ENCODE measurements at regions not wholly inside any gene's neighbourhood (a gene's known extent, or its start where the extent isn't known, plus 50 kb on each side); places are given as distances from the start of the nearest gene placed in this dataset.

DNA sequence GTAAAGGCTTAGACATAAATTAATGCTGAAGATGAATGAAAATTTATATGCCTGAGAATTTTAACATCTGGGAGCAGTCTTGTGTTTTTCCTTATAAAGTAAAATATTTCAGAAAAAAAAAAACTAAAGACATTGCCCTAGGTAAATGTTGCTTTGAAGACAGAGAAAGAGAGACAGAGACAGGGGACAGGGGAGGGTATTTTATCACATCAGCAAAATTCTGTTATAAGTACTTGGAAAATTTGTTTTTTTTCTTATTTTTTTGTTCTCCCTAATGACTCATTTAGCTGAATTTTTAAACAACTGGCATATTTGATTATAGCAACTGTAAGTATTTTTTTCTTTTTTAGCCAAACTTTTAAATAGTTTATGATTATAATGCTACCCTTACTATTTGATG is 1540.6 kb upstream of the GBE1 start:
- DNase-seq, result no peak

GRCh38 chr3:83317605-83318004 is 1556.2 kb upstream of the GBE1 start:
- no peak for DNase-seq

DNA sequence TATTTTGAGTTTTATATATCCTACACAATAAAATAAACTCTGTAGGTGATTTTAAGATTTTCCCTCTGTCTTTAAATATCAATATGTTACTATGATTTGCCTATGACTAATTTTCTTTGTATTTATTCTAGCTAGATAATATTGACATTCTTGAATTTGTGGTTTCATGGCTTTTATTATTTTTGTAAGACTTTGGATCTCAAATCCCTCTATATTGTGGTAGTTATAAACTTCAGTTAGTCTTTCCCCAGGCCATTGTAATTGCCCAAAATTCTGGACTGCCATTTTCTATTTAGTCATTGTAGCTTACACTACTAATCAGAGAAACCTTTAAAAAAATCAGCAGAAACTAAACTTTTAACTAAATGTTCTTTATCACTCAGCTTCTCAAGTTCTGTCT is 1559.3 kb upstream of the GBE1 start:
- no peak for DNase-seq

- DNase-seq, result no peak
Observed at GRCh38 chr3:83321457-83321856, 1560.0 kb upstream of the GBE1 start.

DNA sequence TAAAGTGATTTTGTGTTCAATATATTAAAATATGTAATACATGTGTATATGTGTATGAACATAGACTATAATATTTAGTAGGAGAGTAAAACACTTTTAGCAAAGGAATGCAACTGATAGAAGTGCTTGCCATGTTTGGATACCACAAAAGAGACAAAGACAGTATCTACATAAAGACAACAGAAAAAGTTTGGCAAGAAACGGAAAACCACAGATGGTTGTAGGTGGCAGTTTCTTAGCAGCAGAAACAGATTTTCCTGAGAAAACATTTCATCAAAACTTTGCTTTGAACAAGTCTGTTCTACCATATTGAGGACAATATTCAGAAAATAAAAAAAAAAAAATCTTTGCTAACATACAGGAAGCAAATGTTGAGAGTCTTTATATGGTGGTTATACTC is 1560.4 kb upstream of the GBE1 start:
- DNase-seq, result no peak

DNA sequence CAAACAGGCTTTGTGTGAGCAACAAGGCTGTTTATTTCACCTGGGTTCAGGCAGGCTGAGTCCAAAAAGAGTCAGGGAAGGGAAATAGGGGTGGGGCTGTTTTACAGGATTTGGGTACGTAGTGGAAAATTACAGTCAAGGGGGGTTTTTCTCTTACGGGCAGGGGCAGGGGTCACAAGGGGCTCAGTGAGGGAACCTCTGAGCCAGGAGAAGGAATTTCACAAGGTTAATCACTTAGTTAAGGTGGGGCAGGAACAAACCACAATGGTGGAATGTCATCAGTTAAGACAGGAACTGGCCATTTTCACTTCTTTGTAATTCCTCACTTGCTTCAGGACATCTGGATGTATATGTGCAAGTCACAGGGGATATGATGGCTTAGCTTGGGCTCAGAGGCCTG is 1592.8 kb upstream of the GBE1 start:
- no peak for DNase-seq

DNA sequence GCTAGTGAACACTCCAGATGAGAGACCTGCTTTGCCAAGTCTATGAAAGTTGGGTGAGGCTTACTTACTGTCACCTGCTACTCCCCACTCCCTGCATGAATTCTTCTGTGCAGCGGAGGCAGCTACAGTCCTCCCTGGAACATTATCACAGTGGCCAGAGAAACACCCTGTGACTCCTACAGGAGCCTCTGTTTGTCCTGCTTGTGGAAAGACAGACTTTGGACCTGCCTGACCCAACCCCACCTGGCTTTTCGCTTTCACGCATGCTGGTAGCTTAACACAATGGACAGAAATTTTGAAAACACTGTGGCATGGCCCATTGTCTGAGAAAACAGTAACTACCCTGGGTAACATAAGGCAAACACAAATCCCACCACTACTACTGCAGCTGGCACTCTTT is 1565.5 kb upstream of the CADM2 start:
- DNase-seq, result no peak

GRCh38 chr3:83403927-83404326 is 1554.9 kb upstream of the CADM2 start:
- DNase-seq, result no peak

DNA sequence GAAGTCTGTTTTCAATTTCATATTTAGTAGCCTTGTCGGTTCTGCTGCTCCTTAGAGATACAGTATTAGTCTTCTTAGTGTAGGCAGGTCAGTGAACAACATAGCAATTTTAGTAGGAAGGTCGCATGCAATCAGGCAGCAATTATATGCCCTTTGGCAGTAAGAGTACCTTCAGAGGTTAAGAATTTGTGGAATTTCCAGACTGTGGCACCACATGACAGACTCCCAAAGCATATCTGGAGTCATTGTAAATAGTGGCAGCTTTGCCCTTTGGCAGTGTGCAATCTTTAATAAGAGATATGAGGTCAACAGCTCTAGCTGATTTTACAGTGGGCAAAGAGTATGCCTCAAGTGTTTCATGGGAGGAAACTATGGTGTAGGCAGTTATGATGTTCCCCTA is 1532.5 kb upstream of the CADM2 start:
- DNase-seq, result no peak

DNA sequence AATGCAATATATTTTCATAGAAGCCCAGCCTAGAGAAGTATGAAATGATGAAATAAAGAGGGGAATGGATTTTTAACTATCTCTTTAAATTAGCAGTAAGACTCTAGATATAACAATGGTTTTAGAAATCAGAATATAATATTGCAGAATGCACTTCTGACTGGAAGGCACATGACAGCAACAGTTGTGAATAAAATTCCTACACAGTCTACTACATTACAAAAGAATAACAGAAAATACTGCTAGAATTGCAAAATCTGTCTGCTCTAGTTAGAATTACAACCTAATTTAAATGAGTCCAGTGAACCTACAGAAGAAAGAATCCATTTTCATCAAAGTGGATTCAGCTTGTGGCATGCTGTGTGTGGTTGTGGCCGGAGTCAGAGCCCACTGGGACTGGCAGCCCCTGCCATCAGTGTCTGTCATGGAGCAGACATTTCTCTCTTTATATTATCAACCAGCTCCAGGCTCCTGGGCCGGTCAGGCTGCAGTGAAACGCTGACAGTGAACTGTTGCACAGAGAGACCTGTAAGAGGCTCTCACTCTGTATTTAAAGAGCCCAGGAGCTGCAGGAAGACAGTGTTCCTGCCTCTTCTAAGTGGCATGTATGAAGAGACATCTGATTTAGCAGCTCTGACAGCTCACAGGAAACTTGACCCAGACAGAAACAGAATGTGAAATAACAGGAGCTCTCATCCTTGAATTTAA is 1523.8 kb upstream of the CADM2 start:
- no peak for DNase-seq

GRCh38 chr3:83438188-83438587 is 1520.6 kb upstream of the CADM2 start:
- peak; percentile 25 for DNase-seq

GRCh38 chr3:83453056-83453455 is 1505.7 kb upstream of the CADM2 start:
- no peak for DNase-seq

DNA sequence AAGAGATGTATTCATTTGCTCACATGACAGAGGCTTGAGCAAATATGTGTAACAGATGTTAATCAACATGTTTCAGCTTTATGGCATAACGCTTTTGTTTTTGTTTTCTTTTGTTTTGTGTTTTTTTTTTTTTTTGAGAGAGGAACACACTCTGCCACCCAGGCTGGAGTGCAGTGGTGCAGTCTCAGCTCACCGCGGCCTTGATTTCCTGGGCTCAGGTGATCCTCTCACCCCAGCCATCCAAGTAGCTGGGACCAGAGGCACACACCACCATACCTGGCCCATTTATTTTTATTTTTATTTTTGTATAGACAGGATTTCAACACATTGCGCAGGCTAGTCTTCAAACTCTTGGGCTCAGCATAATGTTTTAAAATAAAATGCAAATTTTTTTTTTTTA is 1504.4 kb upstream of the CADM2 start:
- DNase-seq, result no peak

DNA sequence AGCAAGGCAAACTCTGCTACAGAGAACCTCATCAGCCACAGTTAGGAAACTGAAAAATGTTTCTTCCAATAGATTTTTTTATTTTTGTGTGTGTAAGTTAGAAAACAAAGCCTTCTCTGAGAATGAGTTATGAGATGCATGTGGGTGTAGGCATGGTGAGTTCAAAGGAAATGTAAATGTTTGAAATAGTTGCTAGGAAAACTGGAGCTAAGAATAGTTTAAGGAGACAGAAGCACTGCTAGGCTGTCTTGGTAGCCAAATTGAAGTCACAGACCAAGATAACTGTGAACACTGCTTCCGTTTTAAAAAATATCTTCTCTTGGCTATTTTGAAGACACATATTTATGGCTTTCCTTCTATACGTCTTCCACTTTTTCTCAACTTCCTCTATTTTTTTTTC is 1501.2 kb upstream of the CADM2 start:
- DNase-seq, result no peak

- DNase-seq, result peak; percentile 57
Observed at GRCh38 chr3:83460052-83460451, 1498.7 kb upstream of the CADM2 start.

DNA sequence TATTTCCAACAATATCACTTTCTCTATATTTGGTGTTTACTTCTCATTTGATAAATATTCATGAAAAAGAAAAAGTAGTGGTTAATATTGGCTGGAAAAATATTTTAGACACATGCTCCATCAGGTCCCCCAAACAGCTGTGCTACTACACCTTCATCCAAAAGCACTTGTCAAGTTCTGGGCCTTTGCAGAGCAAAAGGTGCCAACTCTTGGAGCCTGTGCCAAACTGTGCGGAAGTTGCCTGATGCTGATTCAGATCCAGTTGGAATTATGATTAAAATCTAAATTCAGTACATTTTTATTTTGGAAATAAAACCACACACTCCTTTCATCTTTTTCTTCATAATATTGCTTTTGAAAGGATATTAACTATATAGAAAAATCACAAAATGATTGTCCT is 1497.4 kb upstream of the CADM2 start:
- peak; percentile 57 for DNase-seq

DNA sequence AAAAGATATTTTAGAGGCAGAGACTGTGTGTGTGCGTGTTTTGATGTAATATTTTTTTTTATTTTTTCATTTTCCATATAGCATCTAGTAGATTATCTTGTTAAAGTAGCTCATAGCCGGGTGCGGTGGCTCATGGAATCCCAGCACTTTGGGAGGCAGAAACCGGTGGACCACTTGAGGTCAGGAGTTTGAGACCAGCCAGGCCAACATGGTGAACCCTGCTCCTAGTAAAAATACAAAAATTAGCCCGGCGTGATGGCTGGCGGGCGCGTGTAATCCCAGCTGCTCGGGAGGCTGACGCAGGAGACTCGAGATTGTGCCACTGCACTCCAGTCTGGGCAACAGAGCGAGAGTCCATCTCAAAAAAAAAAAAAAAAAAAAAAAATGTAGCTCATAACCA is 1481.2 kb upstream of the CADM2 start:
- DNase-seq, result no peak

DNA sequence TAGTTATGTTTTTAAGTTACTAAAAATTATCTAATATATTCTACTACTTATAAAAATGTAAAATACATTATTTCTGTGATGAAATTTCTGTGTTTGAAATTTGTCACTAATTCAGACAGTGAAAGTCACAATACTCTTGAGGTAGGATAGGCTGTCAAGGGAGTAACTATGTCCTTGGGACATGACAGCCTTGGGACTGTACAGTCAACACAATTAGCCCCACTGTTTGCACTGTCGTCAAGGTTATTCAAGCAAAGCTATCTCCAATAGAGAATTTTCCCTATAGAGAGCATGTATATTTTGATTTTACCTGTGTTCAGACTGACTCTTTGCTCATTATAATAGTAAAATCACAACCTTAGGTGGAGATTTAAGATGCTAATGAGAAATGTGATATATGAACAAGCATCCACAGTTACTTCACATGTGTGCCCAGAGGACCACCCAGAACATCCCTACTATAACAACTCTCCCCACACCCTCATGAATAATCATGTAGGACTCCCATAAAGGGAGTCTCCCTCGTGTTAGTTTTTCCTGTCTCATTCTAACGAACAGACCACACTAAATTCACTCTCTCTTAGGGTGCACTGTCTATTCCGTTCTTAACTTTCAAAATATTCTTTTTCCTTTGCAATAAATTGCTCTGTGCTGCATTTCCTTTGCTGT is 1476.3 kb upstream of the CADM2 start:
- no peak for DNase-seq

DNA sequence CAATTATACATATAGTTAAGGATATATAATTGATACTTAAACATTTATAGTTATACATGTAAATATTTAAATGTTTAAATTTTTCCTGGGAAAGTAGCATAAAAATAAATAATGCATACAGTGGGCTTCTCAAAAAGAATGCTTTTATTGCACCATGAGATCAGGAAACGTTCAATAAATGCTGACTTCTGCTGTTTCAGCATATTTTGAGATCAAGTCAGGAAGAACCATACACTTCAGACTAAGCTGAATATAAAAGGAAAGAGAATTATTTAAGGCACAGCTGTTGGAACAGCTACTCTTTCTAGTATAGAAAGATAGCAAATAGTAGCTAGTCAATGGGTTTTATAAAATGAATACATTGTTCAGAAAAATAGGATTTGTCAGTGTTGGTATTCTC is 1462.3 kb upstream of the CADM2 start:
- no peak for DNase-seq

DNA sequence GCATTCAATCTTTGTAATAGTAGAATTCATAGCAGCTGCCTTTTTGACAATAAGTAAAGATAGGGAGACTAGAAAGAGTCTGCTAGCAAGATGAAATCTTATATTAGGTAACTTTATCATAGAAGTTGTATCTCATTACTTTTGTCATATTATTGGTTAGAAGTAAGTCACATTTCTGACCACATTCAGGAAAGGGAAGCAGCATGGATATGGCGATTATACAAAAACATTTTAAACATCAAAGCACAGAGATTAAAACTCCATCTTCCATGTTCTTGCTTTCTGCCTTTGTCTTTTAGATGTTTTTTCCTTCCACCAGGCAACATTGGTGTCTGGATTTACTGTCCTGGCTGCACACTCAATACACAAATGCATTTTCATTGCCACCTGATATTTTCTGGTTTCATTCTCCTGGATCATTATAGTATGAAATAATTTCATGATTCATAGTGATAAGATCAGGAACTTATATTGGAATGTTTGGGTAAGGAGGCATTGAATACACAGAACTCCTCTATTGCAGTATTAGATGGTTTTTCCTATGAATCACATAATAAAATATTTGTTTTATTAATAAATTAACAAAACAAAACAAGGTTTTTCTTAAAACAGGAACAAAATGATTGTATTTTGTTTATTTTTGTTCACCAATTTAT is 1460.3 kb upstream of the CADM2 start:
- no peak for DNase-seq

DNA sequence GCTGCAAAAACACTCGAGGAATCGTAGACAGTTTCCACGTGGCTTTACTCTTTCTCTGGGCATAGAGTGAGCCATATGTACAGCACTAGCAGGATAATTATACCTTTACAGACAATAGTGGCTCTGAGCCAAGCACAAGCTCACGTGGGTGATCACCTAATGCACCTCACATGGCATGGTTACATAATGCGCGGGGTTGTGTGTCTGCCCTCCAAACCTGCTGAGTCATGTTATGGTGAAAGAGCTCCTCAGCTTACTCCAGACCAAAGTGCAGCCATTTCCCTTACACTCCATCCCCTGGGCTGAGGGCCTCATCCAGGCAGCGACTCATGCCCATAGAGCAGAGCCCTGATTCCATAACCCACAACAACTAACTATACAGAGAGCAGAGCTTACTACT is 1458.4 kb upstream of the CADM2 start:
- DNase-seq, result no peak

GRCh38 chr3:83500931-83501330 is 1457.9 kb upstream of the CADM2 start:
- no peak for DNase-seq

- no peak for DNase-seq
Observed at GRCh38 chr3:83513051-83513450, 1445.7 kb upstream of the CADM2 start.

DNA sequence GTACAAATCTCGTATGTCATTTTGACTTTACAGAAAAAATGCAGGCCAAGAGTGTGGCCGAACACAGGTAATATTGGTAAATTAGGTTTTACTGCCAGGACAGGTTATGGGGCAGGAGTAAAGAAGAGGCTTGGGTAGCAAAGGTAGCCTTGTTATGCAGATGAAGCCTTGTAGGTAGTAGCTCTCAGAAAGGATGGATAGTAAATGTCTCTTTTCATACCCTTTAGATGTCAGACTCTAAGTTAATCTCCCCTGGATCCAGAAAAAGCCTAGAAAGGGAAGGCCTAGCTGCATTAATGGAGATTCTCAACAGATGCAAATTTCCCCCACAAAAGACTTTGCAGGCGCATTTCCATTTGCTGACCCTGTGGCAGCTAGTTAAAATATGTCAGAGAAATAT is 1445.1 kb upstream of the CADM2 start:
- no peak for DNase-seq

Measured in NCI-H446 treated with DMSO at 0.1 percent for 48 hours (cell line).